ENCODE measurements at regions not wholly inside any gene's neighbourhood (a gene's known extent, or its start where the extent isn't known, plus 50 kb on each side); places are given as distances from the start of the nearest gene placed in this dataset.

DNA sequence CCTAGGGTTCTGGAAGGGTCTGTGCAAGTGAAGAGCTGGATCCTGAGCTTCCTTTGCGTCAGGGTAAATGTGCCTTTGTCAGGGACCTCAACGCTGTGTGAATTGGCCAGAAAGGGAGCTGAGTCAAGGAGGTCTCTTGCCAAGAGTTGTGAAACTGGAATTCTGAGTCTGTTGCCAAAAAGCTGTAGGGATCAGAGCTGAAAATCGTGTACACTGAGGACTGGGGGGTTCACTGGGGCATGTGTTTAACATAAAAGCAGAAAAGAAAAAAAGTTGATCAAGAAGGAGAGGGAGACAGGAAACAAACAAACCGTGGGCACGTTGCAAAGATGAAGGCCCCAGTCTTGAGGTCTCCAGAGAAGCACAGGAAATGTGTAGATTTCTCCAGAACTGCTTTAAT, 1081.5 kb downstream of the VRK1 start:
- CTCF ChIA-PET: no interaction called here
- POLR2A ChIA-PET: no interaction called here
- no peak overlapping the region for H3K4me3 ChIP-seq (ENCODE audit: low read depth, low read length)
- H3K4me1 ChIP-seq (ENCODE audit: control insufficient read depth, insufficient read depth, low read length): peaks cover under 1% of the 10 kb centered on the region; the same call in 1 of the 2 replicates
- no peaks in the 10 kb centered on the region for H3K9me3 ChIP-seq (ENCODE audit: control insufficient read depth, insufficient read depth, low read depth, low read length)
- no peak for TF ChIP-seq ZNF2 (tag by site-specific recombination; IDR thresholded peaks at IDR 0.05)
- no peak for TF ChIP-seq ZBTB1 (tag by site-specific recombination; IDR thresholded peaks at IDR 0.05)
- TF ChIP-seq, protein P1, sequence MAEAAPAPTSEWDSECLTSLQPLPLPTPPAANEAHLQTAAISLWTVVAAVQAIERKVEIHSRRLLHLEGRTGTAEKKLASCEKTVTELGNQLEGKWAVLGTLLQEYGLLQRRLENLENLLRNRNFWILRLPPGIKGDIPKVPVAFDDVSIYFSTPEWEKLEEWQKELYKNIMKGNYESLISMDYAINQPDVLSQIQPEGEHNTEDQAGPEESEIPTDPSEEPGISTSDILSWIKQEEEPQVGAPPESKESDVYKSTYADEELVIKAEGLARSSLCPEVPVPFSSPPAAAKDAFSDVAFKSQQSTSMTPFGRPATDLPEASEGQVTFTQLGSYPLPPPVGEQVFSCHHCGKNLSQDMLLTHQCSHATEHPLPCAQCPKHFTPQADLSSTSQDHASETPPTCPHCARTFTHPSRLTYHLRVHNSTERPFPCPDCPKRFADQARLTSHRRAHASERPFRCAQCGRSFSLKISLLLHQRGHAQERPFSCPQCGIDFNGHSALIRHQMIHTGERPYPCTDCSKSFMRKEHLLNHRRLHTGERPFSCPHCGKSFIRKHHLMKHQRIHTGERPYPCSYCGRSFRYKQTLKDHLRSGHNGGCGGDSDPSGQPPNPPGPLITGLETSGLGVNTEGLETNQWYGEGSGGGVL (tag by site-specific recombination; IDR thresholded peaks at IDR 0.05): no peak
- no peak for TF ChIP-seq ZNF600 (tag by site-specific recombination; IDR thresholded peaks at IDR 0.05)
- no peak for TF ChIP-seq ZNF514 (tag by site-specific recombination; IDR thresholded peaks at IDR 0.05)
- no peak for TF ChIP-seq ZNF324 (tag by site-specific recombination; IDR thresholded peaks at IDR 0.05)
- TF ChIP-seq RBAK (tag by site-specific recombination; IDR thresholded peaks at IDR 0.05): no peak
- no peak for TF ChIP-seq REPIN1 (tag by site-specific recombination; IDR thresholded peaks at IDR 0.05; ENCODE audit: low read depth)
- TF ChIP-seq ZNF133 (tag by site-specific recombination; IDR thresholded peaks at IDR 0.05): no peak
- no peak for TF ChIP-seq KLF16 (tag by site-specific recombination; IDR thresholded peaks at IDR 0.05)
- no peak for TF ChIP-seq ZNF223 (tag by site-specific recombination; IDR thresholded peaks at IDR 0.05)
- no peaks in the 10 kb centered on the region for H3K36me3 ChIP-seq (ENCODE audit: control insufficient read depth in 2 of 2, insufficient read depth in 1 of 2, low read length in 2 of 2)
- no peak overlapping the region for H3K27ac ChIP-seq (ENCODE audit: extremely low read depth, low read depth, low read length)

DNA sequence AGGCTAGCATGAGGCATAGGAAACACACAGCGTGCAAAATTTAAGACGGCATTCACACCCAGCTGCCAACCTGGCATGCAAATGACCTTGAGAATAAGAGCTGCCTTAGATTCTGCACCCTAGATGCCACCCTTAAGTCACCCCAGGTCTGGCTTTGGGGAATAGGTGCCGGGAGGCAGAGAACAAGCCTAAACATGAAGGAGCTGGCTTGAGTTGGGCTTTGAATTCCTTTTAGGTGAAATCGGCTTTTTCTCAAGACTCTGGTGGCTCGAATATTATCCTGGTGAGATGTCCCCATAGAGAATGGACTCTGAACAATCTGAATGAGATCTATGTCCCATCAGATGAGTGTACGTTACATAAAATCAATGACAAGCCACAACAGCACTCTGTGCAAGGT, 1090.5 kb downstream of the VRK1 start:
- ChIA-PET CTCF (no interaction called here), POLR2A (no interaction called here)
- TF ChIP-seq, protein P2, sequence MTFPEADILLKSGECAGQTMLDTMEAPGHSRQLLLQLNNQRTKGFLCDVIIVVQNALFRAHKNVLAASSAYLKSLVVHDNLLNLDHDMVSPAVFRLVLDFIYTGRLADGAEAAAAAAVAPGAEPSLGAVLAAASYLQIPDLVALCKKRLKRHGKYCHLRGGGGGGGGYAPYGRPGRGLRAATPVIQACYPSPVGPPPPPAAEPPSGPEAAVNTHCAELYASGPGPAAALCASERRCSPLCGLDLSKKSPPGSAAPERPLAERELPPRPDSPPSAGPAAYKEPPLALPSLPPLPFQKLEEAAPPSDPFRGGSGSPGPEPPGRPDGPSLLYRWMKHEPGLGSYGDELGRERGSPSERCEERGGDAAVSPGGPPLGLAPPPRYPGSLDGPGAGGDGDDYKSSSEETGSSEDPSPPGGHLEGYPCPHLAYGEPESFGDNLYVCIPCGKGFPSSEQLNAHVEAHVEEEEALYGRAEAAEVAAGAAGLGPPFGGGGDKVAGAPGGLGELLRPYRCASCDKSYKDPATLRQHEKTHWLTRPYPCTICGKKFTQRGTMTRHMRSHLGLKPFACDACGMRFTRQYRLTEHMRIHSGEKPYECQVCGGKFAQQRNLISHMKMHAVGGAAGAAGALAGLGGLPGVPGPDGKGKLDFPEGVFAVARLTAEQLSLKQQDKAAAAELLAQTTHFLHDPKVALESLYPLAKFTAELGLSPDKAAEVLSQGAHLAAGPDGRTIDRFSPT (tag by site-specific recombination; IDR thresholded peaks at IDR 0.05): no peak
- TF ChIP-seq TRIM28 (IDR thresholded peaks at IDR 0.05; ENCODE audit: borderline replicate concordance, low read length) (no peak), ZNF768 (tag by site-specific recombination; IDR thresholded peaks at IDR 0.05) (no peak), KLF1 (tag by site-specific recombination; IDR thresholded peaks at IDR 0.05) (no peak), ZNF311 (tag by site-specific recombination; IDR thresholded peaks at IDR 0.05; ENCODE audit: borderline replicate concordance) (no peak), ZFP3 (tag by site-specific recombination; IDR thresholded peaks at IDR 0.05; ENCODE audit: low read depth) (no peak), ZNF324 (tag by site-specific recombination; IDR thresholded peaks at IDR 0.05) (no peak)
- TF ChIP-seq, protein P3, sequence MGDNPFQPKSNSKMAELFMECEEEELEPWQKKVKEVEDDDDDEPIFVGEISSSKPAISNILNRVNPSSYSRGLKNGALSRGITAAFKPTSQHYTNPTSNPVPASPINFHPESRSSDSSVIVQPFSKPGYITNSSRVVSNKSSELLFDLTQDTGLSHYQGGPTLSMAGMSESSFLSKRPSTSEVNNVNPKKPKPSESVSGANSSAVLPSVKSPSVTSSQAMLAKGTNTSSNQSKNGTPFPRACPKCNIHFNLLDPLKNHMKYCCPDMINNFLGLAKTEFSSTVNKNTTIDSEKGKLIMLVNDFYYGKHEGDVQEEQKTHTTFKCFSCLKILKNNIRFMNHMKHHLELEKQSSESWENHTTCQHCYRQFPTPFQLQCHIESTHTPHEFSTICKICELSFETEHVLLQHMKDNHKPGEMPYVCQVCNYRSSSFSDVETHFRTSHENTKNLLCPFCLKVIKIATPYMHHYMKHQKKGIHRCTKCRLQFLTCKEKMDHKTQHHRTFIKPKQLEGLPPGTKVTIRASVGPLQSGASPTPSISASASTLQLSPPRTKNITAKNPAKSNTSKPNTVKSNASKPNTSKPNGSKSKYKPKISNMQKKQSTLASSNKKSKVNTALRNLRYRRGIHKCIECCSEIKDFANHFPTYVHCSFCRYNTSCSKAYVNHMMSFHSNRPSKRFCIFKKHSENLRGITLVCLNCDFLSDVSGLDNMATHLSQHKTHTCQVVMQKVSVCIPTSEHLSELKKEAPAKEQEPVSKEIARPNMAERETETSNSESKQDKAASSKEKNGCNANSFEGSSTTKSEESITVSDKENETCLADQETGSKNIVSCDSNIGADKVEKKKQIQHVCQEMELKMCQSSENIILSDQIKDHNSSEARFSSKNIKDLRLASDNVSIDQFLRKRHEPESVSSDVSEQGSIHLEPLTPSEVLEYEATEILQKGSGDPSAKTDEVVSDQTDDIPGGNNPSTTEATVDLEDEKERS (tag by site-specific recombination; IDR thresholded peaks at IDR 0.05): no peak
- TF ChIP-seq, protein P4, sequence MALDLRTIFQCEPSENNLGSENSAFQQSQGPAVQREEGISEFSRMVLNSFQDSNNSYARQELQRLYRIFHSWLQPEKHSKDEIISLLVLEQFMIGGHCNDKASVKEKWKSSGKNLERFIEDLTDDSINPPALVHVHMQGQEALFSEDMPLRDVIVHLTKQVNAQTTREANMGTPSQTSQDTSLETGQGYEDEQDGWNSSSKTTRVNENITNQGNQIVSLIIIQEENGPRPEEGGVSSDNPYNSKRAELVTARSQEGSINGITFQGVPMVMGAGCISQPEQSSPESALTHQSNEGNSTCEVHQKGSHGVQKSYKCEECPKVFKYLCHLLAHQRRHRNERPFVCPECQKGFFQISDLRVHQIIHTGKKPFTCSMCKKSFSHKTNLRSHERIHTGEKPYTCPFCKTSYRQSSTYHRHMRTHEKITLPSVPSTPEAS (tag by site-specific recombination; IDR thresholded peaks at IDR 0.05): no peak
- Histone ChIP-seq H3K4me3 (ENCODE audit: low read depth, low read length) (no peak overlapping the region), H3K9me3 (ENCODE audit: control insufficient read depth, insufficient read depth, low read depth, low read length) (no peaks in the 10 kb centered on the region), H3K36me3 (ENCODE audit: control insufficient read depth in 2 of 2, insufficient read depth in 1 of 2, low read length in 2 of 2) (no peaks in the 10 kb centered on the region), H3K27ac (ENCODE audit: extremely low read depth, low read depth, low read length) (no peak overlapping the region), H3K4me1 (ENCODE audit: control insufficient read depth, insufficient read depth, low read length) (0 out of 2 replicates have a peak, but pooled peaks cover 5% of the 10 kb centered on the region)
